ENCODE measurements at regions not wholly inside any gene's neighbourhood (a gene's known extent, or its start where the extent isn't known, plus 50 kb on each side); places are given as distances from the start of the nearest gene placed in this dataset.

DNA sequence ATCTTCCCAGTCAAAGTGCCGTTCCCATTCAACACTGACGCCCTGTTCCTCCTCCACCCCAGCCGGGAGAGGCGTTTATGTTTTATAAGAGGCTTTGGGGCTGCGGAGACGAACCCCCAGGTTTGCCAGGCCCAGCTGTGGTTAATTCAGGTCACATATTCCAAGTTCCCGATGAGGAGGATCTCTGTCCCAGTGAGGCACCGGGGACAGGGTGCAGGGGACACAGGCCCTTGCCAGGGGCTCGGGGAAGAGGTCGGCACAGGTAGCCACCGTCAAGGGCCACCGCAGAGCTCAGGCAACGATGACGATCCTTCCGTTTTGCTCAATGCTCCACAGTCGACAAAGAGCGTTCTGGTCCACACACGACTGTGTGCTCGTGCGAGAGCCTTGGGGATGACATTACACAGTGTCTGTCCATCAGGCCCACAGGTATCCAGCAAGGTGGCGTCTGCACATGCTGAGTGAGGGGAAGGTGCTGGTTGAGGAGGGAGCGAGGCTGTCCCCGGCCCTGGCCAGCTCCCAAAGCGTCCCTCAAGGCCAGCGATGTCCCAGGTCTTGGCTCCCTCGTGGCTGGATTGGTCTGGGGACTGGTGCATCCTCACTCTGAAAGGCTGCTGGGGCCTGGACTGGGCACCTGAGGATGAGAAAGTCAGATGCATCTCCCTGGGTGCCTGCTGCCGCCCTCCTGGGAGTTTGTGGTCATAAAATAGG, 189.2 kb upstream of the C14orf180 start:
- TF ChIP-seq LEF1 (IDR thresholded peaks at IDR 0.05; ENCODE audit: borderline replicate concordance) (no peak), TARDBP (IDR thresholded peaks at IDR 0.05) (no peak), FOXM1 (IDR thresholded peaks at IDR 0.05; ENCODE audit: borderline replicate concordance) (no peak), ZNF384 (IDR thresholded peaks at IDR 0.05) (no peak), NFRKB (IDR thresholded peaks at IDR 0.05) (no peak), SUZ12 (IDR thresholded peaks at IDR 0.05) (no peak), HDGF (IDR thresholded peaks at IDR 0.05; ENCODE audit: borderline replicate concordance) (no peak), ELF4 (IDR thresholded peaks at IDR 0.05) (no peak), FOXK2 (IDR thresholded peaks at IDR 0.05) (no peak), SP1 (IDR thresholded peaks at IDR 0.05) (no peak), CTBP1 (IDR thresholded peaks at IDR 0.05; ENCODE audit: borderline replicate concordance) (no peak), FOXA1 (IDR thresholded peaks at IDR 0.05) (no peak), L3MBTL2 (conservative IDR thresholded peaks at IDR 0.05) (no peak), ARNT (IDR thresholded peaks at IDR 0.05) (no peak), BHLHE40 (IDR thresholded peaks at IDR 0.05; ENCODE audit: borderline replicate concordance) (no peak)
- TF ChIP-seq, protein P1, sequence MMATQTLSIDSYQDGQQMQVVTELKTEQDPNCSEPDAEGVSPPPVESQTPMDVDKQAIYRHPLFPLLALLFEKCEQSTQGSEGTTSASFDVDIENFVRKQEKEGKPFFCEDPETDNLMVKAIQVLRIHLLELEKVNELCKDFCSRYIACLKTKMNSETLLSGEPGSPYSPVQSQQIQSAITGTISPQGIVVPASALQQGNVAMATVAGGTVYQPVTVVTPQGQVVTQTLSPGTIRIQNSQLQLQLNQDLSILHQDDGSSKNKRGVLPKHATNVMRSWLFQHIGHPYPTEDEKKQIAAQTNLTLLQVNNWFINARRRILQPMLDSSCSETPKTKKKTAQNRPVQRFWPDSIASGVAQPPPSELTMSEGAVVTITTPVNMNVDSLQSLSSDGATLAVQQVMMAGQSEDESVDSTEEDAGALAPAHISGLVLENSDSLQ (IDR thresholded peaks at IDR 0.05): no peak
- POLR2A ChIA-PET: no interaction called here
- DNase-seq (ENCODE audit: extremely low spot score): no peak
- CTCF ChIA-PET: no interaction called here

DNA sequence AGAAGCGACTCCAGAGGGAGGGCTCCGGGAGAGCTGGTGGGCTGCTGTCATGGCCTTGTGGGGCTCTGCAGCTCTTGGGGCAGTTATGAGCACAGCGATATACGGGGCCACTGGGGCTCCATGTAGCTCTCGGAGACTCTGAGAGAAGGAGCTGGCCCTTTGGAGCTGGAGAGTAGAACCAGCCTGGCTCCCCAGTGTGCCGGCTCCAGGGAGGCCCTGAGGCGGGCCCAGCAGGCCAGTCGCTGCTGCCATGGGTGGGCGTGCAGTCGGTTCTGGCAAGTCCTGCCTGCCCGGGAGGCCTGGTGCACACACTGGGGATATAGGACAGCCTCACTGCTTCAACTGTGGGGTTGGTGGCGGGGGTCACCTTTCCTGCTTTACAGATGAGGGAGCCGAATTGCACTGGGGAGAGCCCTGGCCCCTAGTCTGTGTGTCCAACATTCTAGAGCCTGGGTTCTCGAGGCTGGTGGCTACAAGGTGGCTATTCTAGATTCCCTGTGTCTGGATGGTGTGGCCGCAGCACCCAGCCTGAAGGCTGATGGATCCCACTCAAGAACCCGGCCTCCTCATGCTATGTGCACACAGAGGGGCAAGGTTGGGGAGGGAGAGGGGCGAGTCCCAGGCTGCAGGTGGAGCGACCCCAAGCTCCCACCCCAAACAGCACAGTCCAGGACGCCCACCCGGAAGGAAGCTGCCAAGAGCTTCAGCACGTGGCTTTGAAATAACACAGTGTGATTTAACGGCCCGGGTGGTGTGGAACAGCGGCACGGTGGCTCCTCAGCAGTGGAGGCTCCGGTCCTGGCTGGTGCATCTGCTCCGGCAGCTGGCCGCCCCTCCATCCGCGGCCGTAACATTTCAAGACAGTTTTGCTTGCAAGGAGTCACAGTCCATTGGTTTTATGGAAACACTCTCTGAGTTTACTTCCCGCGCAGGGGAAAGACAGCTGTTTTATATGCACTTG, 188.3 kb upstream of the C14orf180 start:
- DNase-seq (ENCODE audit: extremely low spot score): no peak
- ChIA-PET CTCF (no interaction called here), POLR2A (no interaction called here)
- no peak for TF ChIP-seq ZNF384 (IDR thresholded peaks at IDR 0.05)
- TF ChIP-seq BHLHE40 (IDR thresholded peaks at IDR 0.05; ENCODE audit: borderline replicate concordance): no peak
- no peak for TF ChIP-seq ARNT (IDR thresholded peaks at IDR 0.05)
- TF ChIP-seq SP1 (IDR thresholded peaks at IDR 0.05): no peak
- TF ChIP-seq HDGF (IDR thresholded peaks at IDR 0.05; ENCODE audit: borderline replicate concordance): no peak
- TF ChIP-seq ELF4 (IDR thresholded peaks at IDR 0.05): no peak
- TF ChIP-seq SUZ12 (IDR thresholded peaks at IDR 0.05): no peak
- no peak for TF ChIP-seq CTBP1 (IDR thresholded peaks at IDR 0.05; ENCODE audit: borderline replicate concordance)
- TF ChIP-seq L3MBTL2 (conservative IDR thresholded peaks at IDR 0.05): no peak
- TF ChIP-seq TARDBP (IDR thresholded peaks at IDR 0.05): no peak
- TF ChIP-seq FOXM1 (IDR thresholded peaks at IDR 0.05; ENCODE audit: borderline replicate concordance): no peak
- TF ChIP-seq, protein P1 (IDR thresholded peaks at IDR 0.05): no peak
- no peak for TF ChIP-seq NFRKB (IDR thresholded peaks at IDR 0.05)

GRCh38 chr14:104392001-104392395, 187.6 kb upstream of the C14orf180 start:
- ChIA-PET CTCF (interaction anchor here (1.2 kb wide), 1 partner anchor 21 kb away, joined by 4 read pairs; no protein-coding TSS in a partner anchor), POLR2A (no interaction called here)
- TF ChIP-seq FOXA1 (IDR thresholded peaks at IDR 0.05): no peak
- no peak for DNase-seq (ENCODE audit: extremely low spot score)

DNA sequence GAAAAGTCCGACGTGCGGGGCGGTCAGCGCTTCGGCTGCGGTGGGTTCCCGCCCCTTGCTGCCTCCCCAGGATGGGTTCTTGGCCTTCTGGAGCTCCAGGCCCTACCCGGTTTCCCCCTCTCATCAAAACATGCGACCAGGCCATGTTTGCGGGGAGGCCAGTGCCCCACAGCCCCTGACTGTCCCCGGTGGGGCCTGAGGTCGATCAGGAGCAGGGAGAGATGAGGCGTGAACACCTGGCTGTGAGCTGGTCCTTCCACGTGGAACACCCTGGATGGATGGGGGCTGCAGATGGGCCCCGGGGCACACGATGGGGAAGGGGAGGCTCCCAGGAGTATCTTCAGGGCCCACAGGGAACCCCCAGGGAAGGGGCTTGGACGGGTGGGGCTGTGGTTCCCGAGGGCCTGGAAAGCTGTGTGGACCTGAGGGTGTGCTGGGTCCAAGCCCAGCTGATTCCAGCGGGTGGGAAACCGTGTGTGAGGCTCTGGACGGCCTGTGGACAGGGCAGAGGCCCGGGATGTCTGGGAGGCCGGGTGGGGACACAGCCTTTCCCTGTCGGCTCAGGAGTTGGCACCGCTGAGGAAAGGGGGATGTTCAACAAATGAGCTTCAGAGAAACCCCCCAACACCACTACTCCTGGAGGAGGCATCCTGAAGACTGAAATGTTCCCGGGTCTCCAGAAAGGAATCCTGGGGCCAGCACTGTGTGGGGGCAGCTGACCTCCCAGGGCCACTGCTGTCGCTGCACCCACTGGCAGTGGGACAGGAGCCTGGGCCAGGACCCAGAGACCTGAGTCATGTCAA, 187.0 kb upstream of the C14orf180 start:
- ChIA-PET POLR2A (no interaction called here), CTCF (interaction anchor here (1.2 kb wide), 1 partner anchor 22 kb away, joined by 4 read pairs; no protein-coding TSS in a partner anchor)
- TF ChIP-seq ARNT (IDR thresholded peaks at IDR 0.05) (no peak), SUZ12 (IDR thresholded peaks at IDR 0.05) (no peak), TARDBP (IDR thresholded peaks at IDR 0.05) (no peak), SP1 (IDR thresholded peaks at IDR 0.05) (no peak), FOXK2 (IDR thresholded peaks at IDR 0.05) (no peak), NFRKB (IDR thresholded peaks at IDR 0.05) (no peak), ZNF384 (IDR thresholded peaks at IDR 0.05) (no peak), L3MBTL2 (conservative IDR thresholded peaks at IDR 0.05) (no peak), FOXM1 (IDR thresholded peaks at IDR 0.05; ENCODE audit: borderline replicate concordance) (no peak), LEF1 (IDR thresholded peaks at IDR 0.05; ENCODE audit: borderline replicate concordance) (no peak), ELF4 (IDR thresholded peaks at IDR 0.05) (no peak), CTBP1 (IDR thresholded peaks at IDR 0.05; ENCODE audit: borderline replicate concordance) (no peak), HDGF (IDR thresholded peaks at IDR 0.05; ENCODE audit: borderline replicate concordance) (no peak), BHLHE40 (IDR thresholded peaks at IDR 0.05; ENCODE audit: borderline replicate concordance) (no peak), FOXA1 (IDR thresholded peaks at IDR 0.05) (no peak)
- TF ChIP-seq, protein P1 (IDR thresholded peaks at IDR 0.05): no peak
- DNase-seq (ENCODE audit: extremely low spot score): no peak

Measured in HEK293T (cell line).